ENCODE measurements at regions not wholly inside any gene's neighbourhood (a gene's known extent, or its start where the extent isn't known, plus 50 kb on each side); places are given as distances from the start of the nearest gene placed in this dataset.
A peak's percentile ranks its signal among the peaks of the same experiment; 100 is the strongest.

DNA sequence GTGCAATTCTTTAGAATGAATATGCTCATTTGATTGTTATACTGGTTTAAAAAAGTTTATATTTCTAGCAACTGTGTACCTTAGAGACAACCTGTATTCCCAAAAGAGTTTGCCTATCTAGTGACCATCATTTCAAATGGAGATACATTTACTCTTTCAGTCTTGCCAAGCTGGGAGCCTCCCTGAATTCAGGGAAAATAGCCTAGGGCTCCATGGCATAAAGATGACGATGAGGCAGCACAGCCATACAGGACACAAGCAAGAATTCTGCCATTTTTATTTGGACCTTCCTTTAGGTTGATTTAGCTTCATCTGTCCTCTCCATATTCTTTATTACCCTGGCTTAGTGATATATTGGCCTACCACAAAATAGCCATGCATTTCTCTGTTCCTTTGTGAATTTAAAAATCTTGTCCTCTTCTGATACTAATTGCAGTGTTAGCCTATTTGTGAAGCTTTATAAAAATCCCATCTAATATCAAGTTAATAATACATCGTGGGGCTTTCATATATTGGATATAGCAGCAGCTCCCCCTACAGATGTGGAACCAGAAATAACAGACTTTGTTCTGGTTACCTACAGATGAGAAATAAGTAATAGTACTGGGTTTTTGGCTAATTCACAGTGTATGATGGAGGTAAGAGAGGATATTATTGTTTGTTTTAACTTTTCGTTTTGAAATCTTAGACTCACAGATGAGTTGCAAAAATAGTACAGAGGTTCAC lies 1661.9 kb upstream of the PIK3C3 start:
- TF ChIP-seq, protein P1, sequence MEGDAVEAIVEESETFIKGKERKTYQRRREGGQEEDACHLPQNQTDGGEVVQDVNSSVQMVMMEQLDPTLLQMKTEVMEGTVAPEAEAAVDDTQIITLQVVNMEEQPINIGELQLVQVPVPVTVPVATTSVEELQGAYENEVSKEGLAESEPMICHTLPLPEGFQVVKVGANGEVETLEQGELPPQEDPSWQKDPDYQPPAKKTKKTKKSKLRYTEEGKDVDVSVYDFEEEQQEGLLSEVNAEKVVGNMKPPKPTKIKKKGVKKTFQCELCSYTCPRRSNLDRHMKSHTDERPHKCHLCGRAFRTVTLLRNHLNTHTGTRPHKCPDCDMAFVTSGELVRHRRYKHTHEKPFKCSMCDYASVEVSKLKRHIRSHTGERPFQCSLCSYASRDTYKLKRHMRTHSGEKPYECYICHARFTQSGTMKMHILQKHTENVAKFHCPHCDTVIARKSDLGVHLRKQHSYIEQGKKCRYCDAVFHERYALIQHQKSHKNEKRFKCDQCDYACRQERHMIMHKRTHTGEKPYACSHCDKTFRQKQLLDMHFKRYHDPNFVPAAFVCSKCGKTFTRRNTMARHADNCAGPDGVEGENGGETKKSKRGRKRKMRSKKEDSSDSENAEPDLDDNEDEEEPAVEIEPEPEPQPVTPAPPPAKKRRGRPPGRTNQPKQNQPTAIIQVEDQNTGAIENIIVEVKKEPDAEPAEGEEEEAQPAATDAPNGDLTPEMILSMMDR (conservative IDR thresholded peaks at IDR 0.05; ENCODE audit: low read depth, low read length), result peak; percentile 46
- no peak for TF ChIP-seq EZH2 (IDR thresholded peaks at IDR 0.05; ENCODE audit: low read length, unreplicated experiment)
- TF ChIP-seq EZH2phosphoT487 (IDR thresholded peaks at IDR 0.05; ENCODE audit: borderline replicate concordance, low read length), result no peak
